ENCODE measurements at regions not wholly inside any gene's neighbourhood (a gene's known extent, or its start where the extent isn't known, plus 50 kb on each side); places are given as distances from the start of the nearest gene placed in this dataset.

- Histone ChIP-seq H3K23ac (ENCODE audit: insufficient read length) (no peak overlapping the region), H2BK120ac (replicated peaks; ENCODE audit: low read depth, low read length) (no peak overlapping the region), H4K91ac (replicated peaks; ENCODE audit: insufficient read length, low read length) (no peak overlapping the region), H3K79me2 (ENCODE audit: control insufficient read depth in 1 of 2, insufficient read depth in 2 of 2, low read length in 2 of 2) (no peaks in the 10 kb centered on the region), H3K9ac (replicated peaks in 1 of 4; ENCODE audit: extremely low read depth in 1 of 4, low read depth in 3 of 4, low read length in 3 of 4) (no peak overlapping the region), H3K36me3 (ENCODE audit: control insufficient read depth in 2 of 4, insufficient read depth in 4 of 4, low read length in 3 of 4) (no peaks in the 10 kb centered on the region), H3K23me2 (ENCODE audit: low read depth, low read length) (no peaks in the 10 kb centered on the region), H3K14ac (ENCODE audit: insufficient read length) (no peak overlapping the region), H2AK5ac (ENCODE audit: low read depth, low read length) (no peak overlapping the region), H3K4me3 (ENCODE audit: extremely low read depth in 1 of 4, insufficient read depth in 2 of 4, low read depth in 3 of 4, low read length in 4 of 4) (no peak overlapping the region), H3K4me2 (ENCODE audit: insufficient read depth in 1 of 2, low read depth in 2 of 2, low read length in 2 of 2) (no peak overlapping the region), H3K4ac (replicated peaks; ENCODE audit: insufficient read length, low read depth, low read length) (no peak overlapping the region), H3K27me3 (replicated peaks in 1 of 4; ENCODE audit: control insufficient read depth in 3 of 4, extremely low read depth in 1 of 4, insufficient read depth in 3 of 4, low read length in 3 of 4) (no peaks in the 10 kb centered on the region), H3K18ac (ENCODE audit: extremely low read depth, low read length) (no peak overlapping the region), H3K27ac (ENCODE audit: low read depth, low read length) (no peak overlapping the region), H2BK20ac (ENCODE audit: low read length) (no peak overlapping the region), H3K9me3 (ENCODE audit: insufficient read depth in 2 of 2, low read depth in 1 of 2, low read length in 1 of 2) (peaks cover 0 to 2% of the 10 kb centered on the region in 2 experiments; a peak in 1 of 4 replicates), H2AFZ (ENCODE audit: low read length) (no peak overlapping the region), H3K4me1 (replicated peaks in 1 of 4; ENCODE audit: control insufficient read depth in 3 of 4, insufficient read depth in 4 of 4, low read length in 3 of 4) (no peaks in the 10 kb centered on the region), H4K5ac (ENCODE audit: insufficient read length, low read depth, low read length) (no peak overlapping the region), H2BK15ac (ENCODE audit: low read length) (no peak overlapping the region), H4K20me1 (replicated peaks in 1 of 2; ENCODE audit: control insufficient read depth in 1 of 2, insufficient read depth in 2 of 2, low read length in 2 of 2) (no peaks in the 10 kb centered on the region), H2BK12ac (ENCODE audit: low read depth, low read length) (no peak overlapping the region), H3K56ac (replicated peaks; ENCODE audit: insufficient read length, low read depth, low read length) (no peak overlapping the region), H2BK5ac (ENCODE audit: low read depth, low read length) (no peak overlapping the region), H4K8ac (ENCODE audit: extremely low read depth, insufficient read depth, low read length) (no peak overlapping the region), H3K79me1 (ENCODE audit: low read depth, low read length) (no peaks in the 10 kb centered on the region)
- ChIA-PET POLR2A (ENCODE audit: partially characterized antibody) (no interaction called here), CTCF (ENCODE audit: partially characterized antibody) (interaction anchor here (0.6 kb wide), 1 partner anchor 1585 kb away, joined by 3 read pairs; no protein-coding TSS in a partner anchor)
- FAIRE-seq = no peak
- WGBS, 2 experiments (ENCODE audit: extremely low coverage in 1 of 2, insufficient coverage in 1 of 2, insufficient read length in 1 of 2, insufficient replicate concordance in 2 of 2, low coverage in 1 of 2, low lambda C conversion rate in 2 of 2, missing lambda C conversion rate in 1 of 2) = 88% methylated on average over 2 of the region's 2 CpGs; no CpG with 5 or more reads in 1 of the 2 experiments
- DNase-seq (ENCODE audit: low read depth in 1 of 2, low spot score in 2 of 2) = no peak
- no peak for TF ChIP-seq JUN (IDR thresholded peaks at IDR 0.05; ENCODE audit: low read depth, low read length)
- no peak for TF ChIP-seq HDAC6 (IDR thresholded peaks at IDR 0.05; ENCODE audit: low read depth, low read length)
- TF ChIP-seq ATF2 (IDR thresholded peaks at IDR 0.05; ENCODE audit: low read length) = no peak
- TF ChIP-seq BRCA1 (IDR thresholded peaks at IDR 0.05; ENCODE audit: low read depth, low read length) = no peak
- no peak for TF ChIP-seq RXRA (IDR thresholded peaks at IDR 0.05; ENCODE audit: insufficient read depth, low read depth, low read length)
- no peak for TF ChIP-seq POLR2A (IDR thresholded peaks at IDR 0.05; ENCODE audit: control extremely low read depth in 1 of 2, low read depth in 2 of 2, low read length in 2 of 2)
- no peak for TF ChIP-seq EZH2 (IDR thresholded peaks at IDR 0.05; ENCODE audit: low read depth, low read length, severe bottlenecking)
- no peak for TF ChIP-seq CTBP2 (IDR thresholded peaks at IDR 0.05; ENCODE audit: borderline replicate concordance, insufficient read depth, insufficient read length, low read length)
- no peak for TF ChIP-seq YY1 (IDR thresholded peaks at IDR 0.05; ENCODE audit: low read depth, low read length)
- no peak for TF ChIP-seq POU5F1 (IDR thresholded peaks at IDR 0.05; ENCODE audit: low read depth, low read length)
- TF ChIP-seq JUND (IDR thresholded peaks at IDR 0.05; ENCODE audit: low read length) = no peak
- TF ChIP-seq MAFK (IDR thresholded peaks at IDR 0.05; ENCODE audit: low read depth, low read length) = no peak
- TF ChIP-seq GABPA (IDR thresholded peaks at IDR 0.05; ENCODE audit: borderline replicate concordance, insufficient read depth, low read length) = no peak
Observed at GRCh38 chr3:118587037-118587741, 447.5 kb downstream of the IGSF11 start.
